WI38 (cell line): ENCODE measurements at regions not wholly inside any gene's neighbourhood (a gene's known extent, or its start where the extent isn't known, plus 50 kb on each side); places are given as distances from the start of the nearest gene placed in this dataset.

Source experiments
- H3K4me3 ChIP-seq: 2 replicates; pipeline ENCODE4 v1.5.1; 2011; ENCODE audit warnings: low read depth, mild to moderate bottlenecking, control low read depth, low read length
- TF ChIP-seq, protein P1 (sequence below): IDR thresholded peaks from 2 replicates; pipeline ENCODE4 v1.5.1; 2012; ENCODE audit warnings: low read depth, mild to moderate bottlenecking, control low read depth, low read length

DNA sequence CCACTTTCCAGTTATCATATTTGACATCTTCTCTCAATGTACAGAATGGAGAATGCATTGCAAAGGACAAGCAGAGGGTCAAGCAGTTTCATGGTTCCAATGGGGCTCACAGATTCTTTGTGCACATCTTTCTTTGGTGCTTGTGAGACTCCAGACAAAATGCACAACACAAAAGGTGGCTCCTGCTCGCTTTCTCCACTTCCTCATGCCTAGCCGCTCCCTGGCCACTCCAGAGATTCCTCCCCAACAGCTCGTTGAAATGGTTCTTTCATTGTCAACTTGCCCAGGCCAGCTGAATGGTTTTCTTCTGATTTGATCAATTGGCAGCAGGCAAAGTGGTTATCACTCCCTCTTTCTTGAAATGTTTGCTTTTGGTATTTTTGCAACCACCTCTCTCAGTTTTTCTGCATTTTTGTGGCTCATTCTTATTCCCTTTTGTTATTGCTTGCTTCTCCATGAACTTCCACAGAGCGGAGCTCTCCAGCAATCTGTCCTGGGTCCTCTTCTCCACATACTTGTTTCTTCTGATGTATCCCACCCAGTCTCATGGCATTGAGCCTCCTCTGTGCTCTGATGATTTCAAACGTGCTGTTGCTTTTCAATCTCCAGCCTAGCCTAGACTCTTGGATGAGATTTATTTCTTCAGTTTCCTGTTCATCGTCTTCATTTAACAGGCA, 507.8 kb upstream of the MKI67 start:
- no peak overlapping the region for H3K4me3 ChIP-seq

DNA sequence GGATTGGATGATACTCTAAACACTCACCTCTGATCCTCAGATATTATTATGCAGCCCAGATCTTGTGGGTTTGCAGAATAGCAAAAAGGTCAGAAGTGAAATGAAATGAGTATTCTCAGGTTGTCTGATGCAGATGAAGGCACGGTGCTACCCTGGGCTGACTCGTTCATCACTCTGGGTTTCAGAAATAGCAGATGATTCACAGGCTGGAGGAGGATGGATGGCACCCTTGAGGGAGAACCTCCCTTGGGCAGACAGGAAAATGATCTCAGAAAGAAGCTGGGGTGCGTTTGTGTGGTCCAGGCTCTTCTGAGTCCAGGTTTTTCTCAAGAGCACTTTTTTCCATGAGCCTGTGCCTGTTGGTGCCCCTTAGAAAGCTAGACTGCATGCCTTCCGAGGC, 515.8 kb upstream of the MKI67 start:
- TF ChIP-seq, protein P1, sequence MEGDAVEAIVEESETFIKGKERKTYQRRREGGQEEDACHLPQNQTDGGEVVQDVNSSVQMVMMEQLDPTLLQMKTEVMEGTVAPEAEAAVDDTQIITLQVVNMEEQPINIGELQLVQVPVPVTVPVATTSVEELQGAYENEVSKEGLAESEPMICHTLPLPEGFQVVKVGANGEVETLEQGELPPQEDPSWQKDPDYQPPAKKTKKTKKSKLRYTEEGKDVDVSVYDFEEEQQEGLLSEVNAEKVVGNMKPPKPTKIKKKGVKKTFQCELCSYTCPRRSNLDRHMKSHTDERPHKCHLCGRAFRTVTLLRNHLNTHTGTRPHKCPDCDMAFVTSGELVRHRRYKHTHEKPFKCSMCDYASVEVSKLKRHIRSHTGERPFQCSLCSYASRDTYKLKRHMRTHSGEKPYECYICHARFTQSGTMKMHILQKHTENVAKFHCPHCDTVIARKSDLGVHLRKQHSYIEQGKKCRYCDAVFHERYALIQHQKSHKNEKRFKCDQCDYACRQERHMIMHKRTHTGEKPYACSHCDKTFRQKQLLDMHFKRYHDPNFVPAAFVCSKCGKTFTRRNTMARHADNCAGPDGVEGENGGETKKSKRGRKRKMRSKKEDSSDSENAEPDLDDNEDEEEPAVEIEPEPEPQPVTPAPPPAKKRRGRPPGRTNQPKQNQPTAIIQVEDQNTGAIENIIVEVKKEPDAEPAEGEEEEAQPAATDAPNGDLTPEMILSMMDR = no peak
- H3K4me3 ChIP-seq = no peak overlapping the region

More for the DNA sequence above, 507.8 kb upstream of the MKI67 start:
- TF ChIP-seq, protein P1 = no peak

DNA sequence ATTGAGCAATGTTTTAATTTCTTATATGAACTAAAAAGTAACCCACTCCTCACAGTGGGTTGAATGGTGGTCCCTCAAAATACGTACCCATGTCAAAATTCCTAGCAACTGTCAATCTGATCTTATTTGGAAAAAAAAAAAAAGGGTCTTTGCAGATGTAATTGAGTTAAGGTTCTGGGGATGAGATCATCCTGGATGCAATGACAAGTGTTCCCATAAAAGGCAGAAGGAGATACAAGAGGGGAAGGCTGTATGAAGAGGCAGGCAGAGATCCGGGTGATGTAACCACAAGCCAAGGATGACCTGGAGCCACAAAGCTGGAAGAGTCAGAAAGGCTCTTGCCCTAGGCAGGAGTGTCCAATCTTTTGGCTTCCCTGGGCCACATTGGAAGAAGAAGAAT, 516.3 kb upstream of the MKI67 start:
- TF ChIP-seq, protein P1 = no peak
- no peak overlapping the region for H3K4me3 ChIP-seq

DNA sequence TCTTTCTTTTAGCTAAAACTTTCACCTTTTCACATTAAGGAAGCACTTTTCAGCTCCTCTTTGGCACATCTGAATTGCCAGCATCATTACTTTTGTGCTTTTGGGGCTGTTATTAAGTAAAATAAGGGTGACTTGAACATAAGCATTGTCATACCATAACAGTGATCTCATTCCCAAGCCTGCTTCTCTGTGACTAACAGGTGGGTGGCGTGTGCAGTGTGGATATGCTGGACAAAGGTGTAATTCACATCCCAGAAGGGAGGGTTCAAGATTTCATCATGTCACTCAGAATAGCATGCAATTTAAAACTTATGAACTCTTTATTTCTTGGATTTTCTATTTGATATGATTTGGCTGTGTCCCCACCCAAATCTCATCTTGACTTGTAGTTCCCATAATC, 517.4 kb upstream of the MKI67 start:
- TF ChIP-seq, protein P1 = no peak
- no peak overlapping the region for H3K4me3 ChIP-seq

DNA sequence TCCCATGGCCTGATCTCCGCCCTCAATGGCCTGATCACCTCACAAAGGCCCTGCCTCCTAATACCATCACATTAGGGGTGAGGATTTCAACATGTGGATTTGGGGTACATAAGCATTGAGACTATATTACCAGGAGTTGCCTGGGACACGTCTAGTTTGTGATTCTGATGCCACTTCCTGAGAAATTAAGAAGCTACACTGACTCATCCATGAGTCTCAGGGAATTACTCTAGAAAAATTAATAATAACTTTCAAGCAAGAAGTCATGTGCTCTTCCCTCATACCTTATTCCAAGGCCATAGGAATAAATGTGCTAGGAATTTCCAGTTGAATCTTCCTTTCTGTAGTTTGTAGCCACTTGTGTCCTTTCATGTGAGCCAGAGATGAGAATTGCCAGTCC, 519.3 kb upstream of the MKI67 start:
- H3K4me3 ChIP-seq = no peak overlapping the region
- TF ChIP-seq, protein P1 = no peak

DNA sequence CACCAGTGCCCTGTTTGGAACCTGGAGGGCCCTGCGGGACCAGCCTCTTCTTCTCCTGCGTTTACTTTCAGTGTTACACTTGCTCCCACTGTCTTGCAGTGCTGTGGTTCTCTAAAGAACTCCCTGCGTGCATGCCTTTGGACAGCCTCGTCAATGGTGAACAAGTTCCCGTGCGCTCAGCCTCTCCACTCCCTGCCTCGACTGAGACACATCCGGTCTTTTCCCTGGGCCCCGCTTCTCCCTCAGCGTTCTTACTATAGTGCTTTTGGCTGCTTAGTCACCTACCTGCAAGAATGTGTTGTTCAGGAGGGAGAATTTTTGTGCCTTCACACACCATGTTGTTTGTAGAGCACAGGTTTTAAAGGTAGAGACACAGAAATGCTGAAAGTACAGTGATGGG, 520.7 kb upstream of the MKI67 start:
- H3K4me3 ChIP-seq = no peak overlapping the region
- TF ChIP-seq, protein P1 = no peak

DNA sequence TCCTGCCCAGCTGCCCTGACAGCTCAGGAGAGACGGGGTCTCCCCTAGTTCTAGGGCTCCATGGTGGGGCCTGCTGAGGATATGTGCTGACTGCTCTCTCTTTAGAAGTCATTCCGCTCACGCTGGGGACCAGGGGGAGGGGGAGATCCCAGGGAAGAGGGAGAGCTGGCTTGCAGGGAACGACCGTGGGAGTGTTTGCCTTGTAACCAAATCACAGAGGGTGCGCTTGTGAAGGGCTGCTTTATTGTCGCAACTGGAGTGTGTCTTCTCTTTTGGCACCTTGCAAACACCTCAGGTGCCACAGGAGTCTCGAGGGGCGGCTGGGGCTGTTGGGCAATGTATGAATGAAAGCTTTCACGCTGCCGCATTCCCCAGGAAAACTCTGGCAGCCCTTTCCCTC, 531.3 kb upstream of the MKI67 start:
- H3K4me3 ChIP-seq = no peak overlapping the region
- TF ChIP-seq, protein P1 = no peak
